Left ventricle myocardium inferior (tissue), 1 donor: ENCODE measurements at regions not wholly inside any gene's neighbourhood (a gene's known extent, or its start where the extent isn't known, plus 50 kb on each side); places are given as distances from the start of the nearest gene placed in this dataset.
"Not testable (repeated sequence)": the region's sequence is repeated elsewhere in the genome, so short reads cannot be mapped to it uniquely, and the experiment has no call there.

ENCODE experiments used
- DNase-seq: peaks from one replicate; pipeline ENCODE4 v3.0.0-alpha.2; 2020
- H3K27ac ChIP-seq: fragments of 200-600 bp; replicated peaks from 2 replicates; pipeline ENCODE4 v1.8.0; 2021
- H3K27me3 ChIP-seq: fragments of 200-600 bp; 2 replicates; pipeline ENCODE4 v1.8.0; 2021; ENCODE audit warnings: low read depth
- H3K36me3 ChIP-seq: fragments of 200-600 bp; 2 replicates; pipeline ENCODE4 v1.8.0; 2021
- H3K4me1 ChIP-seq: fragments of 200-600 bp; 2 replicates; pipeline ENCODE4 v1.8.0; 2021
- H3K4me3 ChIP-seq: fragments of 200-600 bp; 2 replicates; pipeline ENCODE4 v1.8.0; 2021; ENCODE audit warnings: mild to moderate bottlenecking, moderate library complexity
- H3K9me3 ChIP-seq: fragments of 200-600 bp; replicated peaks from 2 replicates; pipeline ENCODE4 v1.8.0; 2021
- intact Hi-C: fragments of 100-400 bp; cut with micrococcal nuclease; formaldehyde crosslinking; loops from one replicate; pipeline ENCODE4 v1.11.0; 2022
- TF ChIP-seq, protein P1 (sequence below): fragments of 200-600 bp; IDR thresholded peaks from 2 replicates; pipeline ENCODE4 v1.8.0; 2021; ENCODE audit warnings: antibody characterized with exemption, mild to moderate bottlenecking, borderline replicate concordance
- donor health status: DM: no; HTN: yes; CAD: no; lungs with severe emphysema.

DNA sequence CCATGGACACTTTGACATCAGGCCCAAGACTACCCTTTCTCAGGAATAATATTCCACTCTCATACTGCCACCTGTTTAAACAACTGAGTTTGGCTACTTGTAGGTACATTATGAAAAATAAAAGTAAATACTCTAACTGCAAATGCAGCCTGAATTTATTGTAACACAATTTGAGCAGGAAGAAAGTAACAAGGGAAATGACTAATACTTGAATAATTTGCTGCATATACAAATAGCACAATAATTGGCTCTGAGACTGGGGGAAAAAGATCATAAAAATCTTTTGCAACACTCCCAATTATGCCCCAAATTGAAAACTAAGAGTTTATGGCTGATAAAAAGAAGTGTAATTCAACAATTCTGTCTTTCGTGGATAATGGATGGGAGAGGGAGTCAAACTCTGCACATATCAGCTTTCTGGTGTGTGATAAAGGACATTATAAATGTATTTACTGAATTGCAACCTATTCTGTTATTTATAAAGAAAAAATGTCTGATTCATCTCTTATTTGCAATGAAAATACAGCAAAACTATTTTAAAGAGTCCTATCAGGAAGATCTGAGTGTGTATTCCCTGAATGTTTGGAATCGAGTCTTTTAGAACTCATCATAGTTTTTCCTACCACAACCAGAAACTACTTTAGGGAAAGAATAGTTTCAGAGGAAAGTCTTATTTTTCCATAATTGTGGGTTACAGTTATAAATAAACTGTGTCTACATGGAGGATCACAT is 359.0 kb downstream of the JRKL start:
- TF ChIP-seq, protein P1, sequence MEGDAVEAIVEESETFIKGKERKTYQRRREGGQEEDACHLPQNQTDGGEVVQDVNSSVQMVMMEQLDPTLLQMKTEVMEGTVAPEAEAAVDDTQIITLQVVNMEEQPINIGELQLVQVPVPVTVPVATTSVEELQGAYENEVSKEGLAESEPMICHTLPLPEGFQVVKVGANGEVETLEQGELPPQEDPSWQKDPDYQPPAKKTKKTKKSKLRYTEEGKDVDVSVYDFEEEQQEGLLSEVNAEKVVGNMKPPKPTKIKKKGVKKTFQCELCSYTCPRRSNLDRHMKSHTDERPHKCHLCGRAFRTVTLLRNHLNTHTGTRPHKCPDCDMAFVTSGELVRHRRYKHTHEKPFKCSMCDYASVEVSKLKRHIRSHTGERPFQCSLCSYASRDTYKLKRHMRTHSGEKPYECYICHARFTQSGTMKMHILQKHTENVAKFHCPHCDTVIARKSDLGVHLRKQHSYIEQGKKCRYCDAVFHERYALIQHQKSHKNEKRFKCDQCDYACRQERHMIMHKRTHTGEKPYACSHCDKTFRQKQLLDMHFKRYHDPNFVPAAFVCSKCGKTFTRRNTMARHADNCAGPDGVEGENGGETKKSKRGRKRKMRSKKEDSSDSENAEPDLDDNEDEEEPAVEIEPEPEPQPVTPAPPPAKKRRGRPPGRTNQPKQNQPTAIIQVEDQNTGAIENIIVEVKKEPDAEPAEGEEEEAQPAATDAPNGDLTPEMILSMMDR = no peak
- H3K27me3 ChIP-seq = no peaks in the 10 kb centered on the region
- no peak overlapping the region for H3K27ac ChIP-seq
- no peak for DNase-seq
- H3K9me3 ChIP-seq = no peaks in the 10 kb centered on the region
- H3K4me1 ChIP-seq = peaks cover 13% of the 10 kb centered on the region
- intact Hi-C loops = no loop called here
- H3K36me3 ChIP-seq = no peaks in the 10 kb centered on the region
- H3K4me3 ChIP-seq = no peak overlapping the region

DNA sequence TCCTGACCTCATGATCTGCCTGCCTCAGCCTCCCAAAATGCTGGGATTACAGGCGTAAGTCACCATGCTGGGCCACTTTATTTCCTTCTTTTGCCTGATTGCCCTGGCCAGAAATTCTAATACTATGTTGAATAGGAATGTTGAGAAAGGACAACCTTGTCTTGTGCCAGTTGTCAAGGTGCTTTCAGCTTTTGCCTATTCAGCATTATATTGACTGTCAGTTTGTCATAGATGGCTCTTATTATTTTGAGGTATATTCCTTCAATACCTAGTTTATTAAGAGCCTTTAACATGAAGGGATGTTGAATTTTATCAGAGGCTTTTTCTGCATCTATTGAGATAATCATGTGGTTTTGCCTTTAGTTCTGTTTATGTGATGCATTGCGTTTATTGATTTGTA is 362.0 kb downstream of the JRKL start:
- H3K4me1 ChIP-seq, intact Hi-C loops, H3K27ac ChIP-seq, H3K9me3 ChIP-seq, H3K36me3 ChIP-seq, H3K4me3 ChIP-seq, DNase-seq, H3K27me3 ChIP-seq: not testable (repeated sequence)

DNA sequence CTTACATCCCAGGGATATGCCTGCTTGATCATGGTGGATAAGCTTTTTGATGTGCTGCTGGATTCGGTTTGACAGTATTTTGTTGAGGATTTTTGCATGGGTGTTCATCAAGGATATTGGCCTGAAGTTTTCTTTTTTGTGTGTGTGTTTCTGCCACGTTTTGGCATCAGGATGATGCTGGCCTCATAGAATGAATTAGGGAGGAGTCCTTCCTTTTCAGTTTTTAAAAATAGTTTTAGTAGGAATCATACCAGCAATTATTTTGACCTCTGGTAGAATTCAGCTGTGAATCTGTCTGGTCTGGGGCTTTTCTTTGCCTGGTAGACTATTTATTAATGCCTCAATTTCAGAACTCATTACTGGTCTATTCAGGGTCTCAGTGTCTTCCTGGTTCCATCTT is 362.4 kb downstream of the JRKL start:
- Histone ChIP-seq H3K4me3 (no peak overlapping the region), H3K27ac (no peak overlapping the region), H3K4me1 (peaks cover 5% of the 10 kb centered on the region), H3K9me3 (no peaks in the 10 kb centered on the region), H3K36me3 (no peaks in the 10 kb centered on the region), H3K27me3 (no peaks in the 10 kb centered on the region)
- no peak for DNase-seq
- intact Hi-C loops = no loop called here
- TF ChIP-seq, protein P1 = no peak

DNA sequence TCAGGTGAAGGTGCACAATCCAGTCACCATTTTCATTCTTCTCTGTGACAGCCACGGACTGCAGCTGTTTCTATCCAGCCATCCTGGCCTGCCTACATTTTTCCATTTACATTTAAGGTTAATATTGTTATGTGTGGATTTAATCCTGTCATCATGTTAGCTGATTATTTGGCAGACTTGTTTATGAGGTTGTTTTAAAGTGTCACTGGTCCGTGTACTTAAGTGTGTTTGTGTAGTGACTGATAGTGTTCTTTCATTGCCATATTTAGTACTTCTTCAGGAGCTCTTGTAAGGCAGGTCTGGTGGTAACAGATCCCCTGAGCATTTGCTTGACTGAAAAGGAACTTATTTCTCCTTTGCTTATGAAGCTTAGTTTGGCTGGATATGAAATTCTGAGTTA is 364.2 kb downstream of the JRKL start:
- H3K4me3 ChIP-seq = no peak overlapping the region

DNA sequence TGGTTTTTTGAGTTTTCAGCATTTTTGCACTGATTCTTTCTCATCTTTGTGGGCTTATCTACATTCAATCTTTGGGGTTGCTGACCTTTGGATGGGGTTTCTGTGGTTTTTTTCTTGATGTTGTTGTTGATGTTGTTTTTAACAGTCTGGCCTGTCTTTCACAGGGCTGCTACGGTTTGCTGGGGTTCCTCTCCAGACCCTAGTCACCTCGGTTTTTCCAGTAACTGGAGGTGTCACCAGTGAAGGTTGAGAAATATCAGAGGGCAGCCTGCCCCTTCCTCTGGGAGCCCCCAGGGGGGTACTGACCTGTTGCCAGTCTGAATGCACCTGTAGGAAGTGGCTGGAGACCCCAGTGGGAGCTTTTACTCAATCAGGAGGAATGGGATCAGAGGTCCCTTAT is 365.4 kb downstream of the JRKL start:
- H3K4me3 ChIP-seq = no peak overlapping the region
- no peaks in the 10 kb centered on the region for H3K4me1 ChIP-seq
- H3K36me3 ChIP-seq = no peaks in the 10 kb centered on the region
- DNase-seq = no peak
- intact Hi-C loops = no loop called here
- no peaks in the 10 kb centered on the region for H3K9me3 ChIP-seq
- TF ChIP-seq, protein P1 = no peak
- no peak overlapping the region for H3K27ac ChIP-seq
- H3K27me3 ChIP-seq = no peaks in the 10 kb centered on the region

More for the DNA sequence above, 364.2 kb downstream of the JRKL start:
- Histone ChIP-seq H3K36me3 (no peaks in the 10 kb centered on the region), H3K9me3 (no peaks in the 10 kb centered on the region), H3K27me3 (no peaks in the 10 kb centered on the region), H3K4me1 (no peaks in the 10 kb centered on the region), H3K27ac (no peak overlapping the region)
- intact Hi-C loops = no loop called here
- TF ChIP-seq, protein P1 = no peak
- DNase-seq = no peak

DNA sequence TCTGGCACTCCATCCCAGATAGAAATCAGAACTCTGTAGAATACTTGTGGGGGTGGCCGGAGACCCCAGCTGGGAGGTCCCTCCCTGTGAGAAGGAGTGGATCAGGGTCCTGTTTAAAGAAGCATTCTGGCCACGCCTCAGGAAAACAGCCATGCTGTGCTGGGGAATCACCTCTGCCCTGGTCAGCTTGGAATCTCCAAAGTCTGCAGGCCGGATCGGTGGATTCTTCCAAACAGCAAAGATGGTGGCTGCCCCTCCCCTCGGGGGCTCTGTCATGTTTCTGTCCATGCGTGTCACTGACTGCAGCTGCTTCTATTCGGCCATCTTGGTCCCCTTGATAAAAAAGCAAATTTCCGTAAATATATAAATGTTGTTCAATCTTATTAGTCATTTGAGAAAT is 365.9 kb downstream of the JRKL start:
- TF ChIP-seq, protein P1 = no peak
- H3K36me3 ChIP-seq = no peaks in the 10 kb centered on the region
- H3K4me3 ChIP-seq = no peak overlapping the region
- no peak overlapping the region for H3K27ac ChIP-seq
- DNase-seq = no peak
- intact Hi-C loops = no loop called here
- no peaks in the 10 kb centered on the region for H3K27me3 ChIP-seq
- H3K4me1 ChIP-seq = no peaks in the 10 kb centered on the region
- no peaks in the 10 kb centered on the region for H3K9me3 ChIP-seq
